ENCODE measurements at regions not wholly inside any gene's neighbourhood (a gene's known extent, or its start where the extent isn't known, plus 50 kb on each side); places are given as distances from the start of the nearest gene placed in this dataset.

DNA sequence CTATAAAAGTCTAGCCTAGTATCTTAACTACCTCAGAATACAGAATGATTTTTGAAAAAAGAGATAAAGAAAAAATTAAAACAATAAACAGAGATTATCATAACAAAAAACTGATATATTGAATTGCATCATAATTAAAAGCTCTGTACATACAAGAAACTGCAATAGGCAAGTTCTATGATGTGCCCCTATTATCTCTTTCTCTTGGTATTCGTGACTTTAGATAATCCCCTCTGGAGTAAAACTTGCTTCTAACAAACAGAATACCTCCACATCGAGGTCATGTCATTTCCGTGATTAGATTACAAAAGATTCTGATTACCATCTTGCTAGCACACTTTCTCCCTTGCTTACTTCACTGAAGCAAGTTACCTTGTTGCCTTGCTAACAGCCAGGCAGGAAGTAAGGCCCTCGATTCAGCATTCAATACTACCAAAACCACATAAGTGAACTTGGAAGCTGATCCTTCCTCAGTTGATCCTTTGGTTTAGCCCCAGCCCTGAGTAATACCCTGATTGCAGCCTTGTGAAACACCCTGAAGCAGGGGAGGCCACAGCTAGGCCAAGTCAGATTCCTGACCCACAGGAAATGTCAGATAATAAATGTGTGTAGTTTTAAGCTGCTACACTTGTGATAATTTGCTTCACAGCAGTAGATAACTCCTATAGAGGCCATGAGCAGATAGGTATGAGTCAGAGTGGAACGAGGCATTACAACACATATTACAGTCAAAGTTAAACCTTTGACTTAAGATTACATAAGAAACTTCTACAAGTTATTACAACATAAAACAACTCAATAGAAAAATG is 53.7 kb upstream of the TMX4 start:
- Mint-ChIP-seq H3K27me3 (ENCODE audit: insufficient read depth) (peaks cover 4% of the 10 kb centered on the region; the same call in 1 of the 2 replicates), H3K9me3 (no peaks in the 10 kb centered on the region), H3K27ac (peak overlapping the region; percentile 88), H3K4me3 (peak overlapping the region; percentile 10; the same call in 1 of the 2 replicates), H3K36me3 (ENCODE audit: low read depth) (no peaks in the 10 kb centered on the region), H3K4me1 (ENCODE audit: low read depth) (peaks cover 32% of the 10 kb centered on the region)
- TF ChIP-seq, protein P1, sequence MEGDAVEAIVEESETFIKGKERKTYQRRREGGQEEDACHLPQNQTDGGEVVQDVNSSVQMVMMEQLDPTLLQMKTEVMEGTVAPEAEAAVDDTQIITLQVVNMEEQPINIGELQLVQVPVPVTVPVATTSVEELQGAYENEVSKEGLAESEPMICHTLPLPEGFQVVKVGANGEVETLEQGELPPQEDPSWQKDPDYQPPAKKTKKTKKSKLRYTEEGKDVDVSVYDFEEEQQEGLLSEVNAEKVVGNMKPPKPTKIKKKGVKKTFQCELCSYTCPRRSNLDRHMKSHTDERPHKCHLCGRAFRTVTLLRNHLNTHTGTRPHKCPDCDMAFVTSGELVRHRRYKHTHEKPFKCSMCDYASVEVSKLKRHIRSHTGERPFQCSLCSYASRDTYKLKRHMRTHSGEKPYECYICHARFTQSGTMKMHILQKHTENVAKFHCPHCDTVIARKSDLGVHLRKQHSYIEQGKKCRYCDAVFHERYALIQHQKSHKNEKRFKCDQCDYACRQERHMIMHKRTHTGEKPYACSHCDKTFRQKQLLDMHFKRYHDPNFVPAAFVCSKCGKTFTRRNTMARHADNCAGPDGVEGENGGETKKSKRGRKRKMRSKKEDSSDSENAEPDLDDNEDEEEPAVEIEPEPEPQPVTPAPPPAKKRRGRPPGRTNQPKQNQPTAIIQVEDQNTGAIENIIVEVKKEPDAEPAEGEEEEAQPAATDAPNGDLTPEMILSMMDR (IDR thresholded peaks at IDR 0.05): no peak
- DNase-seq: peak; percentile 52

DNA sequence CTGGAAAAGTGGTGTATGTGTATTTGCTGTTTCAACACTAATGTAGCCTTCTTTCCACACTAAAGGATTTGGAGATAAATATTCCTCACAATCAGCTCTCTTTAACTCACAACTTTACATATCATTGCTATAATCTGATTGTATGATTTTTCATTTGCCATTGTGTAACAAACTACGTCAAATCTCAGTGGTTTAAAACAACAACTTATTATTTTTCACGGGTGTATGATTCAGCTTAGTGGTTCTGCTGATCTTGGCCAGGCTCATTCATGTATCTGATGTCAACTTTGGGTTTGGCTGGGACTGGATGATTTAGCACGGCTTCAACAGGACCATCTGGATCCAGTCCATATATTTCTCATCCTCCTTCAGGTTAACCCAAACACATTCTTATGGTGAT is 55.4 kb upstream of the TMX4 start:
- TF ChIP-seq, protein P1 (IDR thresholded peaks at IDR 0.05): no peak
- Mint-ChIP-seq H3K4me1 (ENCODE audit: low read depth) (peaks cover 38% of the 10 kb centered on the region), H3K36me3 (ENCODE audit: low read depth) (no peaks in the 10 kb centered on the region), H3K4me3 (no peak overlapping the region), H3K9me3 (no peaks in the 10 kb centered on the region), H3K27me3 (ENCODE audit: insufficient read depth) (peaks cover 4% of the 10 kb centered on the region; the same call in 1 of the 2 replicates), H3K27ac (no peak overlapping the region)
- no peak for DNase-seq

DNA sequence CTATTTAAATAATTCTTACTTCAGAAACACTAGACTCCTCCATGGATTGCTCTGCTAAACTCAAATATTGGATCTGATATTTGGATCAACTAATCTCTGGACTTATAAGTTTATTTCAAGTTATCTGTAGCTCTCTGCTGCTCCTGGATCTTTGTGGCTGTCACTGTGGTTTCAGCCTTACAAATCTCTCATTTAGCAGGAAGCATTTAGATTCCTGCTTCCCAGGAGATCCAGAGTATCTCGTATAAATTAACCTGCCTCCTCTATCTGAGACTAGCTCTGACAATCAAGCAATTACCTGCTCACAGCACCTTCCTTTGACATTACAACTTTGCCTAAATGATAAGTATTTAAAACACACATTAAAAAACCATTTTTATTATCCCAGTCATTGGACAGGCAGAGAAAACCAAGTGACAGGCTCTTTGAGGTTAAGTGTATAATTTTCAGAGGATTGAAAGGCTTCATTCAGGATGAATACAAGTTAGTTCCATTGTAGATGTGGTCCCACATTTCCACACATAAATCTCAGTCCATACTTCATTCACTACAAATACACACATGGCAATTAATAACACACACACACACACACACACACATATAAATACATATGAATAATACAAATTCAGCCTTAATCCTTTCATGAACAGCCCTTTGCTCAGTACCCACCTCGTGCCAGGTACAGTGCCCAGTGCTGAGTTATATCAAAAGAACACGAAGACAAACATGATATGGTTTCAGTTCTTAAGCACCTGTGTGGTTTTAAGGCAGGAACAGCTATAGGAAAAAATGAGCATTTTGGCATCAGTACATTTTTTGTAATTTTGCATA is 55.5 kb upstream of the PLCB1 start:
- H3K4me3 Mint-ChIP-seq: no peak overlapping the region
- TF ChIP-seq, protein P1 (IDR thresholded peaks at IDR 0.05): no peak
- no peaks in the 10 kb centered on the region for H3K36me3 Mint-ChIP-seq (ENCODE audit: low read depth)
- DNase-seq: no peak
- H3K27ac Mint-ChIP-seq: no peak overlapping the region
- H3K27me3 Mint-ChIP-seq (ENCODE audit: insufficient read depth): 0 out of 2 replicates have a peak, but pooled peaks cover 2% of the 10 kb centered on the region
- H3K9me3 Mint-ChIP-seq: no peaks in the 10 kb centered on the region
- peaks cover 38% of the 10 kb centered on the region for H3K4me1 Mint-ChIP-seq (ENCODE audit: low read depth)

DNA sequence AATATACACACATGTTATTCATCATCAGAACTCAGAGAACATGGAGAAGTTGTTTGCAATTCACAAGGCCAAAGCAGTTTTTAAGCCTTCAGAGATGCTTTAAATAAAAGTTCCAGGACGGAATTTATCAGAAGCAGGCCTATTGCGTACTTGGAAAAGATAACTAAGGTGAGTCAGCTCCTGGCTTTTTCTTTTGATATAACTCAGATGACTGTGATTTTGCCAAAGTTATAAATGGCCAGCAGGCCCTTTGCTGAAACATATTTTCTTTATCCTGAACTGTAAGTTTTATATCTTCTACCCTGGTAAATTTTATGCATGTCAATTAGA is 55.0 kb upstream of the PLCB1 start:
- no peak for DNase-seq
- Mint-ChIP-seq H3K36me3 (ENCODE audit: low read depth) (no peaks in the 10 kb centered on the region), H3K27ac (no peak overlapping the region)

DNA sequence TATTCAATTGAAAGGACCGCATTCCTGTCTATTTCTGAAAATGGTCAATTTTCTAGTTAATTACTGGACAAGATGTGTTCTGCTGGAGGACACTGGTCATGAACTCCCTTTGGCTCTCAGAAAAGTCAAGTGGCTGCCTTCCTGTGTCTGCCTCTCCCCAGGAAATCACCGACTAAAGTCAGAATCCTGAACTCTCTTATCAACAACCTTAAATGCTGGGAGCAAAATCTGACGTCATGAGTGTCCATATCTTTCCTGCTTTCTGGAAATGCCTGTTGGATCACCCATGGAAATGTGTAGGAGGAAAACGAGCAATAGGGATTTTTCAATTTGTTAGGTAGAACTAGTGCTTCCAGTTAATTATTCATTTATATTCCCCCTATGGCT is 53.5 kb upstream of the PLCB1 start:
- Mint-ChIP-seq H3K36me3 (ENCODE audit: low read depth) (no peaks in the 10 kb centered on the region), H3K27me3 (ENCODE audit: insufficient read depth) (0 out of 2 replicates have a peak, but pooled peaks cover 2% of the 10 kb centered on the region), H3K9me3 (no peaks in the 10 kb centered on the region), H3K27ac (no peak overlapping the region), H3K4me3 (no peak overlapping the region), H3K4me1 (ENCODE audit: low read depth) (peaks cover 35% of the 10 kb centered on the region)
- no peak for DNase-seq
- TF ChIP-seq, protein P1 (IDR thresholded peaks at IDR 0.05): no peak

More for the DNA sequence above, 55.0 kb upstream of the PLCB1 start:
- peaks cover 42% of the 10 kb centered on the region for H3K4me1 Mint-ChIP-seq (ENCODE audit: low read depth)
- H3K4me3 Mint-ChIP-seq: no peak overlapping the region
- TF ChIP-seq, protein P1 (IDR thresholded peaks at IDR 0.05): no peak
- no peaks in the 10 kb centered on the region for H3K9me3 Mint-ChIP-seq
- 0 out of 2 replicates have a peak, but pooled peaks cover 2% of the 10 kb centered on the region for H3K27me3 Mint-ChIP-seq (ENCODE audit: insufficient read depth)

Measured in HFFc6 (cell line).